ENCODE measurements at regions not wholly inside any gene's neighbourhood (a gene's known extent, or its start where the extent isn't known, plus 50 kb on each side); places are given as distances from the start of the nearest gene placed in this dataset.

GRCh38 chr9:14462950-14463349 lies 149.0 kb upstream of the NFIB start:
- Mint-ChIP-seq H3K4me3 (no peak overlapping the region), H3K27me3 (no peaks in the 10 kb centered on the region), H3K4me1 (no peaks in the 10 kb centered on the region), H3K36me3 (no peaks in the 10 kb centered on the region), H3K27ac (no peak overlapping the region), H3K9me3 (no peaks in the 10 kb centered on the region)
- DNase-seq: no peak
- no peak overlapping the region for H3K4me3 ChIP-seq (ENCODE audit: control insufficient read depth in 1 of 2, extremely low read depth in 1 of 2, low read length in 1 of 2)
- no peaks in the 10 kb centered on the region for H3K27me3 ChIP-seq (replicated peaks in 1 of 2; ENCODE audit: control insufficient read depth in 2 of 2, extremely low read depth in 1 of 2, insufficient read depth in 2 of 2, low read length in 1 of 2)
- ChIA-PET POLR2A (no interaction called here), CTCF (no interaction called here)
- no peak overlapping the region for H3K27ac ChIP-seq (ENCODE audit: low read length)
- no peaks in the 10 kb centered on the region for H3K9me3 ChIP-seq
- no peaks in the 10 kb centered on the region for H3K36me3 ChIP-seq (ENCODE audit: control insufficient read depth in 2 of 2, extremely low read depth in 1 of 2, insufficient read depth in 1 of 2, low read length in 1 of 2)
- no peak for ATAC-seq (replicated peaks in 1 of 4)
- H3K4me1 ChIP-seq (ENCODE audit: control insufficient read depth in 1 of 2, extremely low read depth in 1 of 2, insufficient read depth in 2 of 2, low read length in 2 of 2): no peaks in the 10 kb centered on the region
- no CpG with 5 or more reads among the region's 1 CpG for WGBS (ENCODE audit: insufficient coverage)

DNA sequence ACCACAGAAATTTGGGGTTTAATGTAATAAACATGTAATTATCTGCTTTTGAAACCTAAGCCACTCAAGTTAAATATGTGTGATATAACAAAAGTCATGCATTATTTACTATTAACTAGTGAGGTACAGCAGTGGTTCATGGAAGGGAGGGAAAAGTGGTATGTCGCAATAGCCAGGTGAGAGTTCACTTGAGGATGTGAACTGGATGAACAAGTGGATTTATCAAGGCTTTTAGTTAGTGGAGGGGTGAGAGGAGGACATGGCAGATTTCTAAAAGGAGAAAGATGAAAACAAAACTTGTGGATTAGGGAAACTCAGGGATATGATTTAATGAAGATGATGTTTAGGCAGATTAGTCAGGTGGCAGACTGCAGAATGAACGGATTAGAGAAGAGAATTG lies 141.3 kb upstream of the NFIB start:
- H3K27me3 ChIP-seq (replicated peaks in 1 of 2; ENCODE audit: control insufficient read depth in 2 of 2, extremely low read depth in 1 of 2, insufficient read depth in 2 of 2, low read length in 1 of 2): no peaks in the 10 kb centered on the region
- no peak overlapping the region for H3K27ac ChIP-seq (ENCODE audit: low read length)
- H3K9me3 Mint-ChIP-seq: peaks cover 0 to 4% (median 0%) of the 10 kb centered on the region in 3 donors
- H3K27ac Mint-ChIP-seq: no peak overlapping the region
- H3K4me3 Mint-ChIP-seq: no peak overlapping the region
- 86% methylated on average over 1 of the region's 2 CpGs for WGBS (ENCODE audit: insufficient coverage)
- H3K4me1 ChIP-seq (ENCODE audit: control insufficient read depth in 1 of 2, extremely low read depth in 1 of 2, insufficient read depth in 2 of 2, low read length in 2 of 2): no peaks in the 10 kb centered on the region
- ATAC-seq (replicated peaks in 1 of 4): no peak
- ChIA-PET CTCF (no interaction called here), POLR2A (interaction anchor here in 1 of 2 donors (0.6 kb wide), 1 partner anchor 1247 kb away, joined by 4 read pairs; no protein-coding TSS in a partner anchor)
- H3K36me3 Mint-ChIP-seq: no peaks in the 10 kb centered on the region
- H3K27me3 Mint-ChIP-seq: peaks cover 2 to 16% of the 10 kb centered on the region in 2 donors
- no peaks in the 10 kb centered on the region for H3K36me3 ChIP-seq (ENCODE audit: control insufficient read depth in 2 of 2, extremely low read depth in 1 of 2, insufficient read depth in 1 of 2, low read length in 1 of 2)
- H3K9me3 ChIP-seq: no peaks in the 10 kb centered on the region
- H3K4me3 ChIP-seq (ENCODE audit: control insufficient read depth in 1 of 2, extremely low read depth in 1 of 2, low read length in 1 of 2): no peak overlapping the region
- DNase-seq: no peak
- H3K4me1 Mint-ChIP-seq: no peaks in the 10 kb centered on the region

GRCh38 chr9:14453286-14453685 lies 139.3 kb upstream of the NFIB start:
- Mint-ChIP-seq H3K4me1 (no peaks in the 10 kb centered on the region), H3K4me3 (no peak overlapping the region), H3K27ac (no peak overlapping the region), H3K9me3 (peaks cover 0 to 7% (median 0%) of the 10 kb centered on the region in 3 donors), H3K27me3 (peaks cover 2 to 22% of the 10 kb centered on the region in 2 donors), H3K36me3 (no peaks in the 10 kb centered on the region)
- Histone ChIP-seq H3K9me3 (no peaks in the 10 kb centered on the region), H3K27me3 (replicated peaks in 1 of 2; ENCODE audit: control insufficient read depth in 2 of 2, extremely low read depth in 1 of 2, insufficient read depth in 2 of 2, low read length in 1 of 2) (no peaks in the 10 kb centered on the region), H3K36me3 (ENCODE audit: control insufficient read depth in 2 of 2, extremely low read depth in 1 of 2, insufficient read depth in 1 of 2, low read length in 1 of 2) (no peaks in the 10 kb centered on the region), H3K27ac (ENCODE audit: low read length) (no peak overlapping the region), H3K4me1 (ENCODE audit: control insufficient read depth in 1 of 2, extremely low read depth in 1 of 2, insufficient read depth in 2 of 2, low read length in 2 of 2) (no peaks in the 10 kb centered on the region), H3K4me3 (ENCODE audit: control insufficient read depth in 1 of 2, extremely low read depth in 1 of 2, low read length in 1 of 2) (no peak overlapping the region)
- no peak for DNase-seq
- POLR2A ChIA-PET: no interaction called here
- ATAC-seq (replicated peaks in 1 of 4): no peak
- CTCF ChIA-PET: interaction anchor here in 1 of 2 donors (0.6 kb wide), 1 partner anchor 15 kb away, joined by 3 read pairs; no protein-coding TSS in a partner anchor

DNA sequence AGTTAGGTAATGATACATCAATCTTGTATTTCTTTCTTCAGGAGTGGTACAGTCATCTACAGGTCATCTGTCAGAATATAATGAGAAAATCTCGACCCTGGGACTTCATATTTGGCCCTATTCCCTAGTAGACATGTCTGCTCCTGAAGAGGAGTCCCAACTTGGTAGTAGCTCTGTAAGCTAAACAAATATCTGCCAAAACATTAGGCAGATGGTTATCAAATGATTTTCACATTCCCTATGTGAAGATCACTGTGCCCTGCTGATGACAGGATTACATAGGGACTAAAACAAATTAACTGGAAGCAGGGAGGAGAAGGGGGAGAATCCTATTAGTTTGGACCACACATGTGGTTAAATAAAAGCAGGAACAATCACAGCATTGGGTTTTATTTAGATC lies 138.6 kb upstream of the NFIB start:
- ChIA-PET POLR2A (no interaction called here), CTCF (interaction anchor here in 1 of 2 donors (0.6 kb wide), 1 partner anchor 16 kb away, joined by 3 read pairs; no protein-coding TSS in a partner anchor)
- H3K9me3 ChIP-seq: no peaks in the 10 kb centered on the region
- H3K27ac ChIP-seq (ENCODE audit: low read length): no peak overlapping the region
- H3K27me3 ChIP-seq (replicated peaks in 1 of 2; ENCODE audit: control insufficient read depth in 2 of 2, extremely low read depth in 1 of 2, insufficient read depth in 2 of 2, low read length in 1 of 2): no peaks in the 10 kb centered on the region
- H3K36me3 ChIP-seq (ENCODE audit: control insufficient read depth in 2 of 2, extremely low read depth in 1 of 2, insufficient read depth in 1 of 2, low read length in 1 of 2): no peaks in the 10 kb centered on the region
- H3K27me3 Mint-ChIP-seq: peaks cover 2 to 22% of the 10 kb centered on the region in 2 donors
- H3K27ac Mint-ChIP-seq: no peak overlapping the region
- H3K4me1 Mint-ChIP-seq: no peaks in the 10 kb centered on the region
- ATAC-seq (replicated peaks in 1 of 4) (no peak), DNase-seq (no peak)
- H3K4me1 ChIP-seq (ENCODE audit: control insufficient read depth in 1 of 2, extremely low read depth in 1 of 2, insufficient read depth in 2 of 2, low read length in 2 of 2): no peaks in the 10 kb centered on the region
- no peak overlapping the region for H3K4me3 Mint-ChIP-seq
- H3K36me3 Mint-ChIP-seq: no peaks in the 10 kb centered on the region
- no peak overlapping the region for H3K4me3 ChIP-seq (ENCODE audit: control insufficient read depth in 1 of 2, extremely low read depth in 1 of 2, low read length in 1 of 2)
- peaks cover 0 to 7% (median 0%) of the 10 kb centered on the region in 3 donors for H3K9me3 Mint-ChIP-seq
- WGBS (ENCODE audit: insufficient coverage): 20% methylated on average over 1 of the region's 1 CpG

DNA sequence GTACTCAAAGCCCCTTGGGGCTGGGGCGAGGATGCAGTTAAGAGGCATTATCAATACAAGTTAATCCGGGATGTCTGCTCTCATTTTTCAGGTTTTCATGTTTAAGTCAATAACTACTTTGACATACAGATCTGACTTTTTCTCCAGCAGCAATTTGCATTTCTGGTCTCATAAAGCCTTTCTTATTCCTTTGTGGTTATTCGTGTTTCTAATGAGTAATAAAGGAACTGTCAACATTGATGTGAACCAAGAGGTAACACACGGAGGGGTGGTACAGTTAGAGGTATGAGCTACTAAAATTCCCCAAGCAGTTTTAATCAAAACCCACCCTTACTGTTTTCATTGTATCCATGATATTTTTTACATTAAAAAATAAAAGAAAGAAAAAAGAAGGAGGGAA lies 138.0 kb upstream of the NFIB start:
- Mint-ChIP-seq H3K27ac (no peak overlapping the region), H3K27me3 (peaks cover 2 to 22% of the 10 kb centered on the region in 2 donors), H3K9me3 (peaks cover 0 to 7% (median 0%) of the 10 kb centered on the region in 3 donors), H3K4me1 (no peaks in the 10 kb centered on the region), H3K4me3 (no peak overlapping the region), H3K36me3 (no peaks in the 10 kb centered on the region)
- WGBS (ENCODE audit: insufficient coverage): 59% methylated on average over 2 of the region's 4 CpGs
- Histone ChIP-seq H3K9me3 (no peaks in the 10 kb centered on the region), H3K27ac (ENCODE audit: low read length) (no peak overlapping the region), H3K27me3 (replicated peaks in 1 of 2; ENCODE audit: control insufficient read depth in 2 of 2, extremely low read depth in 1 of 2, insufficient read depth in 2 of 2, low read length in 1 of 2) (no peaks in the 10 kb centered on the region), H3K4me3 (ENCODE audit: control insufficient read depth in 1 of 2, extremely low read depth in 1 of 2, low read length in 1 of 2) (no peak overlapping the region), H3K36me3 (ENCODE audit: control insufficient read depth in 2 of 2, extremely low read depth in 1 of 2, insufficient read depth in 1 of 2, low read length in 1 of 2) (no peaks in the 10 kb centered on the region), H3K4me1 (ENCODE audit: control insufficient read depth in 1 of 2, extremely low read depth in 1 of 2, insufficient read depth in 2 of 2, low read length in 2 of 2) (no peaks in the 10 kb centered on the region)
- CTCF ChIA-PET: no interaction called here
- POLR2A ChIA-PET: no interaction called here
- DNase-seq (no peak), ATAC-seq (replicated peaks in 1 of 4) (no peak)

DNA sequence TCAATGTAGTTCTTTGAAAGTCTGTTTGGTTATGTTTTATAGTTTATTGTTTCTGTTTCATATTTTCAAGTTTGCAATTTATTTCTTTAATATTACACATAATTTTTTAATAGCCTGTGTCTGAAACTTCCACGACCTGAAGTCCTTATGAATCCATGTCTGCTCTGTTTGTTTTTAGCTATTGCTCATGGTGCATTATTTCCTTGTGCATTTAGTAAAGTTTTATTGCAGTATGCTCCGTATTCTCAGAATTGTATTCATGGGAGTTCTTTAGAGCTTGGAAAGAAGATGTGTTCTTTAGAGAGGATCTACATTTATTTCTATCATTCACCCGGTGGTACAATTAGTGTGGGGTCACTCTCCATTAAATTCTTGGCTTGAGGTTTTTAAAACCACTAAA lies 133.2 kb upstream of the NFIB start:
- no peaks in the 10 kb centered on the region for H3K36me3 Mint-ChIP-seq
- WGBS (ENCODE audit: insufficient coverage): no CpG with 5 or more reads among the region's 3 CpGs
- Histone ChIP-seq H3K27me3 (replicated peaks in 1 of 2; ENCODE audit: control insufficient read depth in 2 of 2, extremely low read depth in 1 of 2, insufficient read depth in 2 of 2, low read length in 1 of 2) (no peaks in the 10 kb centered on the region), H3K36me3 (ENCODE audit: control insufficient read depth in 2 of 2, extremely low read depth in 1 of 2, insufficient read depth in 1 of 2, low read length in 1 of 2) (no peaks in the 10 kb centered on the region), H3K27ac (ENCODE audit: low read length) (no peak overlapping the region), H3K4me1 (ENCODE audit: control insufficient read depth in 1 of 2, extremely low read depth in 1 of 2, insufficient read depth in 2 of 2, low read length in 2 of 2) (no peaks in the 10 kb centered on the region), H3K4me3 (ENCODE audit: control insufficient read depth in 1 of 2, extremely low read depth in 1 of 2, low read length in 1 of 2) (no peak overlapping the region), H3K9me3 (no peaks in the 10 kb centered on the region)
- DNase-seq (no peak), ATAC-seq (replicated peaks in 1 of 4) (no peak)
- peaks cover 2 to 9% of the 10 kb centered on the region in 2 donors for H3K27me3 Mint-ChIP-seq
- CTCF ChIA-PET: no interaction called here
- no peaks in the 10 kb centered on the region for H3K4me1 Mint-ChIP-seq
- peaks cover 0 to 10% (median 0%) of the 10 kb centered on the region in 3 donors for H3K9me3 Mint-ChIP-seq
- H3K27ac Mint-ChIP-seq: no peak overlapping the region
- POLR2A ChIA-PET: no interaction called here
- H3K4me3 Mint-ChIP-seq: no peak overlapping the region

DNA sequence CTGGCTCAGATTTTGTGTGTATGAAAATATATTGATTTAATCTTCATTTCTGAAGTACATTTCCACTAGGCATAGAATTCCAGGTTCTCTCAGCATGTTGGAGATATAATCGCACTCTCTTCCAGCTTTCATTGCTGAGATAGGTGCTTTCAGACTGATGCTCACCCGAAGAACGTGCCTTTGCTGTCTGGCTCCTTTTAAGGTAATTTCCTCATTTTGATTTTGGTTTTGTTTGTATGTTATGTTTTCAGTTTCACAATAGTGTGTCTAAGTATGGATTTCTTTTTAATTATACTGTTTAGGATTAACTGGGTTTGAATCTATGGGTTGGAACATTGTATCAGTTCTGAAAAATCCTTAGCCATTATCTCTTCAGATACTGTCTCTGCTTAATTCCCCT lies 132.0 kb upstream of the NFIB start:
- Mint-ChIP-seq H3K4me1 (no peaks in the 10 kb centered on the region), H3K27me3 (peaks cover 2 to 9% of the 10 kb centered on the region in 2 donors), H3K27ac (no peak overlapping the region), H3K9me3 (peaks cover 0 to 10% (median 0%) of the 10 kb centered on the region in 3 donors), H3K4me3 (no peak overlapping the region), H3K36me3 (no peaks in the 10 kb centered on the region)
- no peak overlapping the region for H3K27ac ChIP-seq (ENCODE audit: low read length)
- ChIA-PET POLR2A (no interaction called here), CTCF (no interaction called here)
- ATAC-seq (replicated peaks in 1 of 4) (no peak), DNase-seq (no peak)
- no peaks in the 10 kb centered on the region for H3K36me3 ChIP-seq (ENCODE audit: control insufficient read depth in 2 of 2, extremely low read depth in 1 of 2, insufficient read depth in 1 of 2, low read length in 1 of 2)
- no peaks in the 10 kb centered on the region for H3K4me1 ChIP-seq (ENCODE audit: control insufficient read depth in 1 of 2, extremely low read depth in 1 of 2, insufficient read depth in 2 of 2, low read length in 2 of 2)
- no peak overlapping the region for H3K4me3 ChIP-seq (ENCODE audit: control insufficient read depth in 1 of 2, extremely low read depth in 1 of 2, low read length in 1 of 2)
- whole genome bisulfite sequencing (ENCODE audit: insufficient coverage): 71% methylated on average over 3 of the region's 3 CpGs
- H3K9me3 ChIP-seq: no peaks in the 10 kb centered on the region
- no peaks in the 10 kb centered on the region for H3K27me3 ChIP-seq (replicated peaks in 1 of 2; ENCODE audit: control insufficient read depth in 2 of 2, extremely low read depth in 1 of 2, insufficient read depth in 2 of 2, low read length in 1 of 2)
